ENCODE measurements at regions not wholly inside any gene's neighbourhood (a gene's known extent, or its start where the extent isn't known, plus 50 kb on each side); places are given as distances from the start of the nearest gene placed in this dataset.
"Not testable (repeated sequence)": the region's sequence is repeated elsewhere in the genome, so short reads cannot be mapped to it uniquely, and the experiment has no call there.

DNA sequence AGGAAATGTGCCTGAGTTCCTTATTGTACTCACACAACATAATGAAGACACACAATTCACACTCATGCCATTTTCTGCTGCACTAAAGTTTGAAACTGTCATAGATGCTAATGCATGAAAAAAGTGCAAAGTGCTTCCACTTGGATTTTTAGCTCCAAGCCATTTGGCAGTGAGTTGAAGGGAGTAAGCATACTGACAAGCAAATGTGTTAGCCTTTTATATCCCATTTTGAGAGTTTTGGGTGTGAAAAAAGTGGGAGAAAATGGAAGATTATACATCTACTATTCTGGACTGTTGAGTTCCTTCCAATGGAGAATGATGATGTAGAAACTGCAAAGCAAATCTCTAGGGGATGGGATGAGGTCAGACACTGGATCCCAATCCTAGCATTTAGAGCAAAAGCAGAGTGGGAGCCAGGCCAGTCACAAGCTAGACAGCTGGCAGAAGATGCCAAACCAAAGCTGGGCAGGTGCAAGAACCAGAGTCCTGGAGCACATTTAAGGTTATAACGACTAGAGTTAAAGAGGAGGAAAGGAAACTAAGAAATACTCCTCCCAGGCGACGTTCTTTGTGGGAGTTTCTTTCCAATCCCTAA, 216.8 kb downstream of the FBXO8 start:
- DNase-seq: no peak

- no peak for DNase-seq
These were observed 220.6 kb downstream of the FBXO8 start for GRCh38 chr4:174062831-174063230.

DNA sequence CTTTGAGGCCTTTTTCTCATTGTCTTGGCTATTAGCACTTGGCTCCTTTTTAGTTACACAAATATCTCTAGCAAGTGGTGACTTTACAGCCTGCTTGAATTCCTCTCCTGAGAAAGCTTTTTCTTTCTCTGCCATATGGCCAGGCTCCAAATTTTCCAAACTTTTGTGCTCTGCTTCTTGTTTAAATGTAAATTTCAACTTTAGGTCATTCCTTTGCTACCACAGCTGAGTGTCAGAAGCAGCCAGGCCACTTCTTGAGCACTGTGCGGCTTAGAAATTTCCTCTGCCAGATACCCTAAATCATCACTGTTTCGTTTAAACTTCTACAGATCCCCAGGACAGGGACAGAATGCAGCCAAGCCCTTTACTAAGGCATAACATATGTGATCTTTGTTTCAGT, 222.4 kb downstream of the FBXO8 start:
- no peak for DNase-seq

GRCh38 chr4:174058846-174059245, 224.6 kb downstream of the FBXO8 start:
- no peak for DNase-seq

DNA sequence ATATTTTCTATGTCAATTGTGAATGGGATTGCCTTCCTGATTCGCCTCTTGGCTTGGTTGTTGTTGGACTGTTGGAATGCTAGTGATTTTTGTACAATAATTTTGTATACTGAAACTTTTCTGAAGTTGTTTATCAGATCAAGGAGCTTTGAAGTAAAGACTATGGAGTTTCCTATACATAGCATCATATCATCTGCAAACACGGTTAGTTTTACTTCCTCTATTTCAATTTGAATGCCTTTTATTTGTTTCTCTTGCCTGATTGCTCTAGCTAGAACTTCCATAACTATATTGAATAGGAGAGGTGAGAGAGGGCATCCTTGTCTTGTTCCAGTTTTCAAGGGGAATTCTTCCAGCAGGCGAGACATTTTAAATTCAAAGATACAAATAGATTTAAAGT, 226.5 kb downstream of the FBXO8 start:
- DNase-seq: no peak

GRCh38 chr4:174055344-174055743, 228.1 kb downstream of the FBXO8 start:
- DNase-seq: no peak

DNA sequence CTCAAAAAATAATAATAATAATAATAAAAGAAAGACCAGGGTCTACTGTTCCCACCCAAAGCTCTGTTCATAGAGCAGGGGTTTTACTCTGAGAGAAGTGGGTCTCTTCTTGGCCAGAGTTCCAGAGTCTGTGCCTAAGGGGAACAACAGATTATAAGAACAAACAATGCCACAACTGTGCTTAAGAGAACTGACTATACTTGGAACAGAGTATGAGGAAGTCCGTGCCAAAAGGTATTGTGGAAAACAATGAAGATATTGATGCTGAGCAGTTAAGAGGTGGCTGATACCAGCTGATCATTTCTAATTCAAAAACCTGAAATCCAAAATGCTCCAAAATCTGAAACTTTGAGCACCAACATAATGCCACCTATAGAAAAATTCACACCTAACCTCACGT, 229.6 kb downstream of the FBXO8 start:
- no peak for DNase-seq

DNA sequence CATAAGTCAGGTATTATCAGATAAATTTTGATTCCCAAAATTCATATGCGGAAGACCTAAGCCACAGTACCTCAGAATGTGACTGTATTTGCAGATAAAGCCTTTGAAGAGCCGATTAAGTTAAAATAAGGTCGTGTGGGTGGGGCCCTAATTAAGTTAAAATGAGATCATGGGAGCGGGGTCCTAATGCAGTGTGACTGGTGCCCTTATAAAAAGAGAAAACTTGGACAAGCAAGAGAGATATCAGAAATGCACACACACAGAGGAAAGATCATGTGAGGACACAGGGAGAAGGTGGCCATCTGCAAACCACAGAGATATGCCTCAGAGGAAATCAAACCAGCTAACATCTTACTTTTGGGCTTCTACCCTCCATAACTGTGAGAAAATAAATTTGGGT, 236.1 kb downstream of the FBXO8 start:
- DNase-seq: no peak

- DNase-seq: not testable (repeated sequence)
These were observed 237.6 kb downstream of the FBXO8 start for GRCh38 chr4:174045829-174046228.

GRCh38 chr4:174045381-174045780, 238.1 kb downstream of the FBXO8 start:
- no peak for DNase-seq

- DNase-seq: no peak
These were observed 241.8 kb downstream of the FBXO8 start for GRCh38 chr4:174041555-174042105.

DNA sequence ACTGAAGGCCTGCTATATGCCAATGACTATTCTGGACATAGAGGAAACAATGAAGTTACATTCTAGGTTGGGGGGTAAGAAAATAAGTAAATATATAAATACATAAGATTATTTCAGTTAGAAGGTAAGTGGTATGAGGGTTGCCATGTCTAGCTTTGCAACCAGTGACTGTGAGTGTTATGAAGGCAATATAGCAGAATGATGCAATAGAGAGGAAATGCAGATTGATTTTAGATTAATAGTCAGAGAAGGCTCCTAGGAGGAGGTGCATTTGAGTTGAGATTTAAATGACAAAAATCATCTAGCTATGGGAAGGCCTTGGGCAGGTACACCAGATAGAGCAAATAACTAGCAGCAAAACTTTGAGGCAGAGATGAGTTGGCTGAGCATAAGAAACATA, 243.2 kb downstream of the FBXO8 start:
- DNase-seq: no peak

- DNase-seq: no peak
These were observed 245.0 kb downstream of the FBXO8 start for GRCh38 chr4:174038481-174038880.

DNA sequence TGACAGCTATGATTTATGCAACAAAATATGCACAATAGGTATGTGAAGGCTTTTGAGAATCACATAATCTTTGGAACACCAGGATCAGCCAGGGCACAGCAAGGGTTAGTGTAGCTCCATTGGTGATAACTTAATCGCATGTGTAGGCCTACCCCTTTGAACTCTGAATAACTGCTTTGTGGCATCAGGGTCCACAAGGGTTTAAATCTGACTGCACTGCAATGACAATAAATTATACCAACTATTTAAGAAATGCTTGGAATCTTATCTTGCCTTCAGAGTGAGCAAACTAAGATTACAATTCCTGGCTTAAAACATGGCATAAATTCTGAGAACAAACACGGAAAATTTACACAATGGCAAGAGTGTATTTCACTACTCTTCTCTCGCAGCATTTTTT, 245.8 kb downstream of the FBXO8 start:
- no peak for DNase-seq

- no peak for DNase-seq
These were observed 246.4 kb downstream of the FBXO8 start for GRCh38 chr4:174037049-174037448.

- no peak for DNase-seq
These were observed 246.9 kb downstream of the FBXO8 start for GRCh38 chr4:174036576-174036975.

DNA sequence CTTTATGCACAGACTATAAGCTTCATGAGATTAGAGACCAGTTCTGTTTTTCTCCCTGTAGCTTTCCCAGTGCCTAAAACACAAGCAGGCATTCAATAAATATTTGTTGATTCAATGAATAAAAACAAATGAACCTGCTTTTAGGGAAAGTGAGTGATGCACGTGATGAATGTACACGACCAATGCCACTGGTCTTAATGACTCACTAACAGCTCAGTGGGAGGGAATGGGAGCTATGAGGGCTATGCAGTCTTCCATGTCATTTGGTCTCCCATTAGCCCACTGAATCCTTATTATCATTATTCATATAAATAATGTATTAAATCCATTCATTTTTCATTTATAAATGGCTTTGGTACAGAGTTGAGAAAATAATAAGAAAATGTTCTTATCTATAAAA, 247.4 kb downstream of the FBXO8 start:
- no peak for DNase-seq

GRCh38 chr4:174023641-174024040, 259.8 kb downstream of the FBXO8 start:
- DNase-seq: no peak

- no peak for DNase-seq
These were observed 265.2 kb downstream of the FBXO8 start for GRCh38 chr4:174018236-174018635.

- DNase-seq: no peak
These were observed 267.2 kb downstream of the FBXO8 start for GRCh38 chr4:174016251-174016650.

DNA sequence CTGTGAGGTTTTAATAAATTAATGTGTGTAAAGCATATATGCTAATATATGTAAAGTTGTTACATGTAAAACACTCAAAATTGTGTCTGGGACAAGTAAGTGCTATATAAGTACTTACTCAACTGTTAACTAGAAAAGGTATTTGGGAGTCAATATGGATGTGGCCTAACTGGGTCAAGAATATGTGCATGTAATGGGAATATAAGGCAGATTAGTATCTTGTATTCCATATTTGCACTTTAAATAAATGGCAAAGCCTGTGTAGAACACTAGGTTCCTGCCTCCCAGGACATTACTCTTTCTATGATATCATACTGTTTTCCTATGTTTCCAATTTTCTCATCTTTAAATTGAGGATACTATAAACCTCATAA, 270.6 kb downstream of the FBXO8 start:
- DNase-seq: no peak

DNA sequence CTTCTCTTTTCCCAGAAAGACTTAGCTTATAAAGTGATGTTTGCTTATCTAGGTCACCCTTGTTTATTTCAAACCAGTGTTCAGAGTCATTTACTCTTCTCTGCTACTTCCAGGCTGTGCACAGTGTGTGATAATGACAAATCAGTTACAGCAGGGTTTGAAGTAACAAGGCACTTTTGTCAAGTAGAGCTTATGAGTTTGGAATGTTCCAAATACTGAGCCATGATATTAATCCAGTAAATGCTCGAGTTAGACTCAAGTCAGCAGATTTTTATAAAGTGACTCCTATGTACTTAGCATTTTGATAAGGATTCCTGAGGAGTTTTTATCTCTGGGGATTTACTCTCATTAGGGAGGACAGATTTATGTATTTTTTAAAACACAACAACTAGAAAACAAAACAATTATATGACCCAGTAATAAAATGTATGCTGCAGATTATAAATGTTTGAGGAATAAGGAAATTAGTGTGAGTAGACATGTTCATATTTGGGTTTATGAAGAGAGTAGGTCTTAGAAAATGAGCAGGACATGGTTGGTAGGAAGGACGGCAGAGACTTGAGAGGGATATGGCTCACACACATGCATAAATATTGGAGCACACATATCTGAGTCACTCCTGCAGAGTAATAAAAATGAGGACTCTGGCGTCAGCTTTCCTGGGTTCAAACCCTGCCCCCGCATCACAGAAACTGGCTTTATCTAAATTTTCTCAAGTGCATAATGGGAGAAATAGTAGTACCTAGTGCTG, 271.2 kb downstream of the FBXO8 start:
- DNase-seq: no peak

DNA sequence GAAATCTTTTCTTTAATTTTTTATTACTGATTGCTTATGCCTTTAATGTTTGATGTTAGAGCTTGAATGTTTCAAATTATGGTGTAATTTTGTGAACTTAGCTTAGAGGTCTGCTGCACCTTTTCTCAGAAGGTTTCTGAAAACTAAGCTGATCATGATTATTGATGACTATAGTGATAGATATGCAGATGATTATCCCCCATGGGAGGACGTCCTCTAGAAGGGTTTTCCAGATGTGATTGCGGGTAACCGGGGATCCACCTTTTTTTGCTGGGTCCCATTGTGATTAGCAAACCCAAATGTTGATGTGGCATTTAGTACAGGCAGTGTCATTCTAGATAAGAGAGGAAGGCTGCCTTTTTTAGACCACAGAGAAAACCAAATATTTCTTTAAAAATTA, 272.9 kb downstream of the FBXO8 start:
- no peak for DNase-seq

- DNase-seq: no peak
These were observed 273.6 kb downstream of the FBXO8 start for GRCh38 chr4:174009686-174010451.

Measured in right forelimb (tissue), 1 donor.